ENCODE measurements at regions not wholly inside any gene's neighbourhood (a gene's known extent, or its start where the extent isn't known, plus 50 kb on each side); places are given as distances from the start of the nearest gene placed in this dataset.

- TF ChIP-seq CTCF (IDR thresholded peaks at IDR 0.05): no peak
- no peak for TF ChIP-seq POLR2A (IDR thresholded peaks at IDR 0.05)
These were observed 165.4 kb upstream of the USP38 start for GRCh38 chr4:143019351-143019750.
